ENCODE measurements at regions not wholly inside any gene's neighbourhood (a gene's known extent, or its start where the extent isn't known, plus 50 kb on each side); places are given as distances from the start of the nearest gene placed in this dataset.
A peak's percentile ranks its signal among the peaks of the same experiment; 100 is the strongest.

DNA sequence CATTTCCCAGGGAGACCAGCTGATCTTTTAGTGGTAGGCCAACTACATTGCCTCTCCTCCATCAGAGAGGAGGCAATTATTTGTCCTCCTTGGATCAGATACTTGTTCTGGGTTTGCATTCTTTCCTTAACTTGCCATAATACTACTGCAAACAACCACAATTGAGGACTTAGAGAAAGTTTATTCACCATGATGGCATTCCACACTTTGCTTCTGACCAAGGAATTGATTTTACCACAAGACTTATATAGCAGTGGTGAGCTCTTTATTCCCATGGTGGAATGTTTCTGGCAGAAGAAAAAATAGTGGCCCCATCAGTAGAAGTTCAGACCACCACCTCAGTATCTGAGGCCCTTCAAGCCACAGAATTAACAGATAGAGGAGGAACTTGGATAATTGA, 123.9 kb upstream of the PPP3CA start (continued):
- TF ChIP-seq, protein P1, sequence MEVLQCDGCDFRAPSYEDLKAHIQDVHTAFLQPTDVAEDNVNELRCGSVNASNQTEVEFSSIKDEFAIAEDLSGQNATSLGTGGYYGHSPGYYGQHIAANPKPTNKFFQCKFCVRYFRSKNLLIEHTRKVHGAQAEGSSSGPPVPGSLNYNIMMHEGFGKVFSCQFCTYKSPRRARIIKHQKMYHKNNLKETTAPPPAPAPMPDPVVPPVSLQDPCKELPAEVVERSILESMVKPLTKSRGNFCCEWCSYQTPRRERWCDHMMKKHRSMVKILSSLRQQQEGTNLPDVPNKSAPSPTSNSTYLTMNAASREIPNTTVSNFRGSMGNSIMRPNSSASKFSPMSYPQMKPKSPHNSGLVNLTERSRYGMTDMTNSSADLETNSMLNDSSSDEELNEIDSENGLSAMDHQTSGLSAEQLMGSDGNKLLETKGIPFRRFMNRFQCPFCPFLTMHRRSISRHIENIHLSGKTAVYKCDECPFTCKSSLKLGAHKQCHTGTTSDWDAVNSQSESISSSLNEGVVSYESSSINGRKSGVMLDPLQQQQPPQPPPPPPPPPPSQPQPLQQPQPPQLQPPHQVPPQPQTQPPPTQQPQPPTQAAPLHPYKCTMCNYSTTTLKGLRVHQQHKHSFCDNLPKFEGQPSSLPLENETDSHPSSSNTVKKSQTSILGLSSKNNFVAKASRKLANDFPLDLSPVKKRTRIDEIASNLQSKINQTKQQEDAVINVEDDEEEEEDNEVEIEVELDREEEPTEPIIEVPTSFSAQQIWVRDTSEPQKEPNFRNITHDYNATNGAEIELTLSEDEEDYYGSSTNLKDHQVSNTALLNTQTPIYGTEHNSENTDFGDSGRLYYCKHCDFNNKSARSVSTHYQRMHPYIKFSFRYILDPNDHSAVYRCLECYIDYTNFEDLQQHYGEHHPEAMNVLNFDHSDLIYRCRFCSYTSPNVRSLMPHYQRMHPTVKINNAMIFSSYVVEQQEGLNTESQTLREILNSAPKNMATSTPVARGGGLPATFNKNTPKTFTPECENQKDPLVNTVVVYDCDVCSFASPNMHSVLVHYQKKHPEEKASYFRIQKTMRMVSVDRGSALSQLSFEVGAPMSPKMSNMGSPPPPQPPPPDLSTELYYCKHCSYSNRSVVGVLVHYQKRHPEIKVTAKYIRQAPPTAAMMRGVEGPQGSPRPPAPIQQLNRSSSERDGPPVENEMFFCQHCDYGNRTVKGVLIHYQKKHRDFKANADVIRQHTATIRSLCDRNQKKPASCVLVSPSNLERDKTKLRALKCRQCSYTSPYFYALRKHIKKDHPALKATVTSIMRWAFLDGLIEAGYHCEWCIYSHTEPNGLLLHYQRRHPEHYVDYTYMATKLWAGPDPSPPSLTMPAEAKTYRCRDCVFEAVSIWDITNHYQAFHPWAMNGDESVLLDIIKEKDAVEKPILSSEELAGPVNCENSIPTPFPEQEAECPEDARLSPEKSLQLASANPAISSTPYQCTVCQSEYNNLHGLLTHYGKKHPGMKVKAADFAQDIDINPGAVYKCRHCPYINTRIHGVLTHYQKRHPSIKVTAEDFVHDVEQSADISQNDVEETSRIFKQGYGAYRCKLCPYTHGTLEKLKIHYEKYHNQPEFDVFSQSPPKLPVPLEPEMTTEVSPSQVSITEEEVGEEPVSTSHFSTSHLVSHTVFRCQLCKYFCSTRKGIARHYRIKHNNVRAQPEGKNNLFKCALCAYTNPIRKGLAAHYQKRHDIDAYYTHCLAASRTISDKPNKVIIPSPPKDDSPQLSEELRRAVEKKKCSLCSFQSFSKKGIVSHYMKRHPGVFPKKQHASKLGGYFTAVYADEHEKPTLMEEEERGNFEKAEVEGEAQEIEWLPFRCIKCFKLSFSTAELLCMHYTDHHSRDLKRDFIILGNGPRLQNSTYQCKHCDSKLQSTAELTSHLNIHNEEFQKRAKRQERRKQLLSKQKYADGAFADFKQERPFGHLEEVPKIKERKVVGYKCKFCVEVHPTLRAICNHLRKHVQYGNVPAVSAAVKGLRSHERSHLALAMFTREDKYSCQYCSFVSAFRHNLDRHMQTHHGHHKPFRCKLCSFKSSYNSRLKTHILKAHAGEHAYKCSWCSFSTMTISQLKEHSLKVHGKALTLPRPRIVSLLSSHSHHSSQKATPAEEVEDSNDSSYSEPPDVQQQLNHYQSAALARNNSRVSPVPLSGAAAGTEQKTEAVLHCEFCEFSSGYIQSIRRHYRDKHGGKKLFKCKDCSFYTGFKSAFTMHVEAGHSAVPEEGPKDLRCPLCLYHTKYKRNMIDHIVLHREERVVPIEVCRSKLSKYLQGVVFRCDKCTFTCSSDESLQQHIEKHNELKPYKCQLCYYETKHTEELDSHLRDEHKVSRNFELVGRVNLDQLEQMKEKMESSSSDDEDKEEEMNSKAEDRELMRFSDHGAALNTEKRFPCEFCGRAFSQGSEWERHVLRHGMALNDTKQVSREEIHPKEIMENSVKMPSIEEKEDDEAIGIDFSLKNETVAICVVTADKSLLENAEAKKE (CRISPR knock-in tag; IDR thresholded peaks at IDR 0.05): no peak
- TF ChIP-seq POLR2AphosphoS5 (IDR thresholded peaks at IDR 0.05; ENCODE audit: low read depth): no peak
- no peak for TF ChIP-seq EZH2phosphoT487 (IDR thresholded peaks at IDR 0.05; ENCODE audit: unreplicated experiment)
- TF ChIP-seq CREB1 (CRISPR knock-in tag; IDR thresholded peaks at IDR 0.05; ENCODE audit: low read depth): no peak
- TF ChIP-seq STAT1 (IDR thresholded peaks at IDR 0.05; ENCODE audit: unreplicated experiment): no peak

DNA sequence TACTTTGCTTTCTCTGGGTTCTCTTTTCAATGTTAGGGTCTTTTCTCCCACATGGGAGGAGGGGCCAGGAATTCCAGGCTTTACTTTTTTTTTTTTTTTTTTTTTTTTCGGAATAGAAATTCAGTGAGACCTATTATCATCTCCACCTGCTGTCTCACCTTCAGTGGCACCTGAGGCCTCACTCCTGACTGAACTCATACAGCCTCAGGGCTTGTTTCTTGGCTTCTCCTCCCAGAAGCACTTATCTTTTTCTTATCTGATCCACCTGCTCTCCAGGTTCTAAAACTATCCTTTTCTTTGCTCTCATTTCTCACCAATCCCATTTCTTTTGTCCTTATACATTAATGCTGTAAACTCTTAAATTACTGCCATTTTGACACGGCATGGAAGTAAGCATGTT, 117.3 kb upstream of the PPP3CA start:
- Histone ChIP-seq H3K9me2 (ENCODE audit: insufficient read depth) (0 out of 2 replicates have a peak, but pooled peaks cover 3% of the 10 kb centered on the region), H3K27me3 (ENCODE audit: insufficient read depth) (no peaks in the 10 kb centered on the region), H3K79me2 (replicated peaks; ENCODE audit: insufficient read depth) (no peaks in the 10 kb centered on the region), H4K20me1 (replicated peaks; ENCODE audit: insufficient read depth) (no peaks in the 10 kb centered on the region), H2AFZ (no peak overlapping the region), H3K4me3 (no peak overlapping the region), H3F3A (replicated peaks; ENCODE audit: low read depth) (no peaks in the 10 kb centered on the region), H3K4me1 (ENCODE audit: insufficient read depth) (no peaks in the 10 kb centered on the region), H3K36me3 (ENCODE audit: insufficient read depth) (no peaks in the 10 kb centered on the region), H3K27ac (ENCODE audit: low read depth) (no peak overlapping the region), H3K4me2 (no peak overlapping the region)
- DNase-seq (ENCODE audit: low spot score) (peak; percentile 11), ATAC-seq (no peak)
- Mint-ChIP-seq H3K4me1 (peaks cover 4% of the 10 kb centered on the region; the same call in 2 of the 3 replicates), H3K4me3 (no peak overlapping the region), H3K9me3 (peaks cover 11% of the 10 kb centered on the region; the same call in 2 of the 3 replicates), H3K36me3 (ENCODE audit: low read depth) (no peaks in the 10 kb centered on the region), H3K27me3 (ENCODE audit: insufficient read depth, low read depth, poor library complexity) (no peaks in the 10 kb centered on the region), H3K27ac (no peak overlapping the region)
- no peak for TF ChIP-seq NANOG (IDR thresholded peaks at IDR 0.05; ENCODE audit: borderline replicate concordance)

Data from GM23338 (cell line).